Aorta (tissue), 5 donors: ENCODE measurements at regions not wholly inside any gene's neighbourhood (a gene's known extent, or its start where the extent isn't known, plus 50 kb on each side); places are given as distances from the start of the nearest gene placed in this dataset.

Experiments used
- ATAC-seq: fragments of 200-7000 bp; cut with Tn5 transposase; one replicate; pipeline ENCODE4 v1.9.1; 2022; ENCODE audit warnings: moderate library complexity; ENCODE audit not compliant: low FRiP score
- DNase-seq, 2 donors: peaks; one replicate each; pipeline ENCODE4 v3.0.0-alpha.2; 2020
- H3K27ac ChIP-seq, 2 donors: one replicate each; pipeline ENCODE4 v1.5.1; 2013; ENCODE audit warnings: low read length in 2 of 2, mild to moderate bottlenecking in 2 of 2, moderate library complexity in 2 of 2, control low read depth in 1 of 2, inconsistent platforms in 1 of 2, low read depth in 1 of 2
- H3K27me3 ChIP-seq, 2 donors: one replicate each; pipeline ENCODE4 v1.6.1; 2013; ENCODE audit warnings: control low read depth in 1 of 2, low read length in 1 of 2, mild to moderate bottlenecking in 1 of 2, moderate library complexity in 1 of 2; ENCODE audit not compliant: insufficient read depth in 2 of 2, control insufficient read depth in 1 of 2
- H3K36me3 ChIP-seq, 2 donors: one replicate each; pipeline ENCODE4 v1.6.1; 2013; ENCODE audit warnings: control low read depth in 1 of 2, low read length in 1 of 2, mild to moderate bottlenecking in 1 of 2; ENCODE audit not compliant: insufficient read depth in 2 of 2, control insufficient read depth in 1 of 2
- H3K4me1 ChIP-seq, 2 donors: one replicate each; pipeline ENCODE4 v1.6.1; 2013; ENCODE audit warnings: low read length in 2 of 2, control low read depth in 1 of 2, mild to moderate bottlenecking in 1 of 2, moderate library complexity in 1 of 2; ENCODE audit not compliant: insufficient read depth in 2 of 2, control insufficient read depth in 1 of 2
- H3K4me3 ChIP-seq, 2 donors: one replicate each; pipeline ENCODE4 v1.5.1; 2013; ENCODE audit warnings: low read length in 2 of 2, control low read depth in 1 of 2, mild to moderate bottlenecking in 1 of 2
- H3K9me3 ChIP-seq: one replicate; pipeline ENCODE4 v1.6.1; 2013; ENCODE audit warnings: mild to moderate bottlenecking, low read length; ENCODE audit not compliant: control insufficient read depth
- WGBS, 2 donors: extraction: QIAGEN DNeasy Blood & Tissue Kit; methylation state at CpG; one replicate each; pipeline ENCODE4 v1.1.7; 2013; 5-methylcytosine and 5-hydroxymethylcytosine counted together
- intact Hi-C, 2 donors: fragments of 100-400 bp; cut with DNase I; formaldehyde crosslinking; loops; one replicate each; pipeline versions ENCODE4 v1.14.2 to v1.15.0; 2022
- donor health status: healthy with polysubstance abuse.
- donor health status: Bipolar disorder and iron deficiency.
- donor health status: DM: no; HTN: no; CAD: no.
- donor health status: DM: no; HTN: no; CAD: no.
- donor health status: DM: yes; HTN: yes; CAD: no.

GRCh38 chr1:4301007-4301406, 353.4 kb upstream of the AJAP1 start:
- no peaks in the 10 kb centered on the region for H3K4me1 ChIP-seq
- H3K27ac ChIP-seq, result no peak overlapping the region
- 62 to 68% methylated on average over 8 of the region's 8 CpGs for WGBS, 2 donors
- H3K9me3 ChIP-seq, result peaks cover 2% of the 10 kb centered on the region
- intact Hi-C loops, result no loop called here
- H3K27me3 ChIP-seq, result no peaks in the 10 kb centered on the region
- no peak overlapping the region for H3K4me3 ChIP-seq
- ATAC-seq (no peak), DNase-seq (no peak)
- H3K36me3 ChIP-seq, result no peaks in the 10 kb centered on the region

DNA sequence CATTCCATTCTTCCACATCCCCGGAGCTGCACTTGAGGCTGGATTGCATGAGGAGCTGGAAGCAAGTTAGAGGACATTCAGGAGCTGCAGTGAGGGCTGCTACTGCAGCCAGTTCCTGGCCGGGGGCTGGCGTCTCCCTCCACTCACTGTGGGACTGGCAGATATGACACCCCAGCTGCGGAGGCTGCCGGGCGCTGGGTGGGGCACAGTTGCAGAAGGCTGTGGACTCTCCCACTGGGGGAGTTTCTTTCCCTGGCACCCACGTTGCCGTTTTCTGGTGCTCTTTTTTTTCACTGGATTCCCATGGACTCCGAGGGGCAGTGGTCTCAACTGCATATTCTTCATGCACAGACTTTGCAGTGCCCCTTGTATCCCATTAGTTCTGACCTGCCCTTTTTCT, 351.1 kb upstream of the AJAP1 start:
- Histone ChIP-seq H3K4me3 (no peak overlapping the region), H3K27ac (no peak overlapping the region), H3K4me1 (no peaks in the 10 kb centered on the region), H3K27me3 (no peaks in the 10 kb centered on the region), H3K9me3 (peaks cover 2% of the 10 kb centered on the region), H3K36me3 (no peaks in the 10 kb centered on the region)
- DNase-seq, result no peak
- intact Hi-C loops, result no loop called here
- 75 to 83% methylated on average over 9 of the region's 9 CpGs for WGBS, 2 donors
- ATAC-seq, result no peak

DNA sequence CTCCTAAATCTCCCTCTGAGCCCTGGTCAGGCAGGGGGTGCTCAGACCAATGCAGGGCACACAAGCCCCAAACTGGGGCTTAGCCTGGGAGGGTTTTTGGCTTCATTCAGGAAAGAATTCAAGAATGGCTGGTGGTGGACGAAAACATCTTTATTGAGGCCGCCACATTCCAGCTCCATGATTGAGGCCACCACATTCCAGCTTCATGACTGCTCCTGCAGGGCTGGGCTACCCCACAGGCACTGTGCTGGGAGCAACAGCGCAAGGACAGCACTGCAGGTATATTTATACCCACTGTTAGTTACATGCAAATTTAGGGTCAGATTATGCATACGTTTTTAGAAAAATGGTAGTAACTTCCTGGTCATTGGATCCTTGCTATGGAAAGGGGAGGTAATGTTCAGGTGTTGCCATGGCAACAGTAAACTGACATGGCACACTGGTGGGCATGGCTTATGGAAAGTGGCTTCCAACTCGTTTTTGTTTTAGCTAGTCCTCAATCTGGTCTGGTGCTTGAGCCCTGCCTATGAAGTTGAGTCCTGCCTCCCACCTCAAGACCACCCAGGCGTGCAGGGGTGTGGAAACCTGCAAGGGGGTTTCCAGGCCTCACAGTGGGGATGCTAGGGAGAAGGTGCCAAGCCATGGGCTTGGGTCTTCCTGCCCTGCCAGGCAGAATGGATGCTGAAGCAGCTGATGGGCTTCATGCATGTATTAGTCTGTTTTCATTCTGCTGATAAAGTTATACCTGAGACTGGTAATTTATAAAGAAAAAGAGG, 348.7 kb upstream of the AJAP1 start:
- peaks cover 2% of the 10 kb centered on the region for H3K9me3 ChIP-seq

DNA sequence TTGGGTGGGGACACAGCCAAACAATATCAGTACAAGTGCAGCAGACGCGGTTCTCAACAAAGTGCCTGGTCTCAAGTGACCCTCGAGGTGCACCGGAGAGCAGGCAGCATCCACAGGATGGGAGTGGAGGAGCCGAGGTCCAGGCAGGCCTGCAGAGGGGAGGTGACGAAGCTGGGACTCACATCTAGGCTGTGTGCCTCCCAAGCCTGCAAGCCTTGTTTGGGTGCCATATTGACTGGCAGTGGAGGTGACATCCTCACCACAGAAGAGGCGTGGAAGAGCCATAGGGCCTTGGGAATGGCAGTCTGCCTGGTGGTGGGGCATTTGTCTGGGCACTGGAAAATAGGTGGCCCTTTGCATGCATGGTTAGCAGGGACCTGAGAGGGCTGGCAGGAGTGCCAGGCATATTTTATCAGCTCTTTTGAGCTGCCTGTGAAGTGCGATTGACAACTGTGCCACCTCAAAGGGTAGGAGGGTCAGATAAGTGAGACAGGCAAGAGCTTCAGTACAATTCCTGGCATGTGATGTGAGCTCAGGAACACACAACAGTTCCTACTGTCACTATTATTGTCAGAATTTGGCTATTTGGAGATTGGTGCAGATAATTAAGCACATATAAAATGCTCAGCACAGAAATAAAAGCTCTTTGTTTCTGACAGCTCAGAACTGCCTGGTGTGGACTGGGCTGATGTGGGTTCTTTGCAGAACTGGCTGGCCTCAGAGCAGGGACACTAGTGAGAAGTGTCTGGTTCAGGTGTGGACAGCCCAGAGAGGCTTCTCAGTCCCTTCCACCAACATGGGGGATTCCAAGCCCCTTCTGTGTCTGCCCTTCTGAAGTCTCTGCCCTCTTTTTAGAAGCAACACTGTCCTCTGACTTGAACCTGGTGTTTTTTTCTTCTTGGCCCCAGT, 347.6 kb upstream of the AJAP1 start:
- no peaks in the 10 kb centered on the region for H3K27me3 ChIP-seq
- no peak for DNase-seq
- ATAC-seq, result no peak
- H3K36me3 ChIP-seq, result no peaks in the 10 kb centered on the region
- no peaks in the 10 kb centered on the region for H3K4me1 ChIP-seq
- intact Hi-C loops, result no loop called here
- H3K9me3 ChIP-seq, result peaks cover 2% of the 10 kb centered on the region
- H3K27ac ChIP-seq, result no peak overlapping the region
- WGBS, 2 donors, result 79 to 87% methylated on average over 8 of the region's 8 CpGs
- H3K4me3 ChIP-seq, result no peak overlapping the region

More for the DNA sequence above, 348.7 kb upstream of the AJAP1 start:
- ATAC-seq (no peak), DNase-seq (no peak)
- H3K4me3 ChIP-seq, result no peak overlapping the region
- H3K27me3 ChIP-seq, result no peaks in the 10 kb centered on the region
- H3K4me1 ChIP-seq, result no peaks in the 10 kb centered on the region
- no peak overlapping the region for H3K27ac ChIP-seq
- intact Hi-C loops, result no loop called here
- H3K36me3 ChIP-seq, result no peaks in the 10 kb centered on the region
- 74 to 80% methylated on average over 6 of the region's 6 CpGs for WGBS, 2 donors

DNA sequence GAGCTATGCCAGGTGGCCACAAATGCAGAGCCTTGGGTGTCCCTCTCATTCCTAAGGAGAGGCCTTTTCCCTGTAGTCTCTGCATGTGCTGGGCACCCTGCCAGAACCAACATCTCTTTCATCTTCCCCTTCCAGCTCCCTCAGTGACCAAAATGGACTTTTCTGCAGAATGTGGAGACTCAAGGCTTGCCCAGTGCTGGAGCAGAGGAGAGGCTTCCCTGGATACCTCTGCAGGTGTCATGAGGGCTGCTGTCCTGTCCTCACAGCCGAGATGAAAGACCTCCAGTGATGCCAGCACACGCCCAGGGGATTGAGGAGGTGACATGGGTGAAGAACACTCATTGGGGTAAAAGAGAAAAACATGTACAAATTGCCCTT, 347.0 kb upstream of the AJAP1 start:
- Histone ChIP-seq H3K4me1 (no peaks in the 10 kb centered on the region), H3K27ac (no peak overlapping the region), H3K36me3 (no peaks in the 10 kb centered on the region), H3K4me3 (no peak overlapping the region), H3K9me3 (no peaks in the 10 kb centered on the region), H3K27me3 (no peaks in the 10 kb centered on the region)
- WGBS, 2 donors, result 46 to 52% methylated on average over 2 of the region's 2 CpGs
- ATAC-seq, result no peak
- intact Hi-C loops, result no loop called here
- DNase-seq, result no peak

DNA sequence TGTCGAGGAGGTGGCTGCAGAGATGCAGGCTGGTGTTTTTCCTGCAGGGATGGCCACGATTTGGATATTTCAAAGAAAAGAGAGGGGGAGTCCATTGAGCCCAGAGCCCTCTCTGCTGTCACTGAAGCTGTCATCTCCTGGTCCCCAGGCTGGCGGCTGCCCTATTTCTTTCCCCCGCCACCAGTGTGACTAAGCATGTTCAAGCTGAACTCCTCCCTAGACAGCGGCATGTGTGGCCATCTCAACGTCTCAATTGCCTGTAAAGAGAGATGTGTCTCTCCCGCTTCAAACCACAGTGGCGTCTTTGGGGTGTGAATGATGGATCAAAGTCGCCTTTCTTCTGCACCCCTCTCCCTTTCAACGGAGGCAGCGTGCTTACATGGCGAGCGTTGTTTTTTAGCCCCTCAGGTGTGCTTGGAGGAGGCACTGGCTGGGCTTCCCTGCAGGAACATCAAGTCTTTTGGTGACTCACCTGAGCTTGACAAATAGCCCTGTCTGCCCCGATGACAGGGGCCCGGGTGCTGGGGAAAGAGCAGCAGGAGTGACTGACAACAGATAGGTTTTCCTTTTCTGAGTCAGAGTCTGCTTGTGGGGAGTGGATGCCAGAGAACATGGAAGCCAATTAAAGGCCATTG, 346.4 kb upstream of the AJAP1 start:
- Histone ChIP-seq H3K9me3 (no peaks in the 10 kb centered on the region), H3K27me3 (no peaks in the 10 kb centered on the region), H3K36me3 (no peaks in the 10 kb centered on the region), H3K27ac (no peak overlapping the region), H3K4me1 (no peaks in the 10 kb centered on the region), H3K4me3 (no peak overlapping the region)
- intact Hi-C loops, result no loop called here
- WGBS, 2 donors, result 72 to 78% methylated on average over 15 of the region's 15 CpGs
- DNase-seq, result no peak
- no peak for ATAC-seq

DNA sequence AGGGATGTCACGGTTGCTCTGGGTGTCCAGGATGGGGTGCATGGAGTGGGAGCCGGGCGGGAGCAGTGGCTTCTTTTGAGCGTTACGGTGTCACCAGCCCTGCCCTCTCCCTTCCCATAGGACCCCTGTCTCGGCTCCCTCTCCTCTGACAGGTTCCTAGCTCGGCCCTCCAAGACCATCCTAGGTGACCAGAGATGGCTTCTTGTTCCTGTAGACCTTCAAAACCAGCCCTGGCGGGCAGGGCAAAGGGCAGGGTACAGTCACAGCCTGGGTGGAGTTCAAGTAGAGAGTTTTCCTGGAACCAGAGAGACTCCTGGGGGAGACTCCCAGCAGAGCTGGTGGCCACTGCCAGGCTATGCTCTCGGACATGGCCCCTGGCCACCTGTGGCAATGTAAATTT, 345.6 kb upstream of the AJAP1 start:
- DNase-seq, result no peak
- Histone ChIP-seq H3K27ac (no peak overlapping the region), H3K36me3 (no peaks in the 10 kb centered on the region), H3K4me3 (no peak overlapping the region), H3K27me3 (no peaks in the 10 kb centered on the region), H3K9me3 (no peaks in the 10 kb centered on the region), H3K4me1 (no peaks in the 10 kb centered on the region)
- 64 to 71% methylated on average over 9 of the region's 9 CpGs for WGBS, 2 donors
- ATAC-seq, result no peak
- intact Hi-C loops, result no loop called here

DNA sequence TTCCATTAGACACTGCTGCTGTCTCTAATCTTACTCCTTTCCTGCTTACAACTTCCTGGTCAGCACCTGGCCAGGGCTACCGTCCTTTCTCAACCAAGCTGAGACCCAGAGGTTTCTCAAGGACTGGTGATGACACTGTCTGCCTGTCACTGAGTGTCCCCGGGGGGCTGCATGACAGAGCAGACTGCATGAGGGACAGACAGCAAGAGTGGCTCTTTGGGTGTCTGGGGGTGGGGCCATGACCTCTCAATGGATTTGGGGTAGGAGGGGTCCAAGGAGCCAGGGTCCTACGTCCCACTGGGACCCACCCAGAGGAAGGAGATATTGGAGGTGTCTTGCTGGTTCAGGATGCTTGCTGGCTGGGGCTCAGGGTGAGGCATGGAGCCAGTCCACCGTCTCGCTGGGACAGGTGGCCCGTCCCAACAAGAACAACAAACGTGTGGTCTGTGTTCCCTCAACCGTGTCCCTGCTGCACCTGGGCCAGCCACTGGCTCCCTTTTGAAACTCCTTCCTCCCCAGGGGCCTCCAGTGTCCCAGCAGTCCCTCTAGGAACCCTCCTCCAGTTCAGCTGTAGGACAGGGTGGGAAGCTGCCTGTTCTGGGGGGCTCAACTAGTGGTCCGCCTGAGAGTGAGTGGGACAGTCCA, 344.6 kb upstream of the AJAP1 start:
- DNase-seq (no peak), ATAC-seq (peak; percentile 26)
- intact Hi-C loops, result no loop called here
- no peak overlapping the region for H3K4me3 ChIP-seq
- no peaks in the 10 kb centered on the region for H3K4me1 ChIP-seq
- no peaks in the 10 kb centered on the region for H3K36me3 ChIP-seq
- 74 to 76% methylated on average over 9 of the region's 9 CpGs for WGBS, 2 donors
- H3K9me3 ChIP-seq, result peaks cover 3% of the 10 kb centered on the region
- no peaks in the 10 kb centered on the region for H3K27me3 ChIP-seq
- no peak overlapping the region for H3K27ac ChIP-seq
